HepG2 (cell line): ENCODE measurements at regions not wholly inside any gene's neighbourhood (a gene's known extent, or its start where the extent isn't known, plus 50 kb on each side); places are given as distances from the start of the nearest gene placed in this dataset.

Source experiments
- ATAC-seq: fragments of 200-7000 bp; cut with Tn5 transposase; 3 replicates; pipeline ENCODE4 v1.9.1; 2020; ENCODE audit warnings: mild to moderate bottlenecking, moderate library complexity
- BruUV-seq: library from RNA; stranded (reverse); fragments of 400-500 nt; replicated peaks from 2 replicates; lab custom pipeline; 2021; lab: Mats Ljungman, UMichigan
- CTCF ChIA-PET: fragments of 300-600 bp; formaldehyde crosslinking; extraction: SDS; loops from one replicate; lab custom pipeline; 2021; ENCODE audit warnings: low total read pairs, inconsistent platforms, low intra/inter-chr PET ratio; lab: Yijun Ruan, JAX
- POLR2A ChIA-PET: fragments of 350-600 bp; sonication (Branson Sonifier 250); formaldehyde crosslinking; loops from one replicate; lab custom pipeline; 2020; ENCODE audit warnings: antibody characterized with exemption, inconsistent platforms; lab: Yijun Ruan, JAX
- DNase-seq: peaks from one replicate; pipeline ENCODE4 v3.0.0-alpha.2; 2015; ENCODE audit warnings: low spot score
- FAIRE-seq: peaks from 3 replicates; lab custom pipeline; 2011; peaks lifted over from hg19 to GRCh38; lab: Jason Lieb, UNC
- H2AFZ ChIP-seq: one replicate; pipeline ENCODE4 v1.6.1; 2011; ENCODE audit warnings: low read length, inconsistent platforms
- H3K27ac ChIP-seq: fragments of 300-600 bp; 3 replicates; pipeline ENCODE4 v1.8.0; 2011; ENCODE audit warnings: mixed run types, mild to moderate bottlenecking, mixed read lengths, low read length, inconsistent platforms; ENCODE audit not compliant: insufficient read depth; ENCODE audit errors: extremely low read length
- H3K27me3 ChIP-seq, 2 experiments: fragments of 200-600 bp in 1 of 2; 2 replicates in 1 of 2; 3 replicates in 1 of 2; pipeline versions ENCODE4 v1.6.0 to v1.8.0; 2011; ENCODE audit warnings: low read length in 2 of 2, mild to moderate bottlenecking in 2 of 2, moderate library complexity in 2 of 2, inconsistent platforms in 1 of 2; ENCODE audit not compliant: insufficient read depth in 2 of 2, control insufficient read depth in 1 of 2
- H3K36me3 ChIP-seq, 2 experiments: fragments of 200-600 bp in 1 of 2; replicated peaks in 1 of 2; 2 replicates in 1 of 2; 3 replicates in 1 of 2; pipeline versions ENCODE4 v1.5.1 to v1.8.0; 2011; ENCODE audit warnings: low read length in 2 of 2, inconsistent platforms in 1 of 2; ENCODE audit not compliant: insufficient read depth in 2 of 2, control insufficient read depth in 1 of 2
- H3K4me1 ChIP-seq: 2 replicates; pipeline ENCODE4 v1.5.1; 2012; ENCODE audit warnings: low read length, inconsistent platforms; ENCODE audit not compliant: insufficient read depth
- H3K4me2 ChIP-seq: 2 replicates; pipeline ENCODE4 v1.6.0; 2011; ENCODE audit warnings: low read depth, low read length, inconsistent platforms
- H3K4me3 ChIP-seq, 3 experiments: fragments of 200-600 bp in 1 of 3; sonication (generic), shearing (Covaris generic) in 1 of 3; replicated peaks in 1 of 3; 2 replicates each; pipeline ENCODE4 v1.5.1; 2011 to 2016; ENCODE audit warnings: low read length in 3 of 3, inconsistent platforms in 2 of 3, low read depth in 2 of 3, mild to moderate bottlenecking in 2 of 3, control low read depth in 1 of 3, mixed read lengths in 1 of 3; ENCODE audit not compliant: insufficient read depth in 1 of 3
- H3K79me2 ChIP-seq: one replicate; pipeline ENCODE4 v1.6.1; 2011; ENCODE audit warnings: low read length, inconsistent platforms; ENCODE audit not compliant: insufficient read depth
- H3K9ac ChIP-seq: 2 replicates; pipeline ENCODE4 v1.6.0; 2011; ENCODE audit warnings: mild to moderate bottlenecking, low read depth, low read length, inconsistent platforms; ENCODE audit not compliant: insufficient read depth
- H3K9me3 ChIP-seq: 2 replicates; pipeline ENCODE4 v1.5.1; 2012; ENCODE audit warnings: mild to moderate bottlenecking, low read length
- H4K20me1 ChIP-seq: 2 replicates; pipeline ENCODE4 v1.6.0; 2011; ENCODE audit warnings: inconsistent platforms, mild to moderate bottlenecking, low read length, moderate library complexity; ENCODE audit not compliant: insufficient read depth
- MED8 ChIP-seq: sonication (generic); formaldehyde crosslinking; IDR thresholded peaks from 2 replicates; pipeline ENCODE4 v1.8.1; 2023; ENCODE audit warnings: mild to moderate bottlenecking, missing genetic modification reagents; ENCODE audit not compliant: insufficient replicate concordance
- THYN1 ChIP-seq: sonication (generic); formaldehyde crosslinking; IDR thresholded peaks from 2 replicates; pipeline ENCODE4 v1.8.1; 2023; ENCODE audit warnings: low read depth, mild to moderate bottlenecking, moderate library complexity, missing genetic modification reagents, borderline replicate concordance
- ZNF296 ChIP-seq: sonication (generic); formaldehyde crosslinking; conservative IDR thresholded peaks from 2 replicates; pipeline ENCODE4 v1.5.0; 2020; ENCODE audit warnings: mild to moderate bottlenecking, missing genetic modification reagents
- WGBS: methylation state at CpG from one replicate; pipeline ENCODE4 v1.1.6; 2017; ENCODE audit warnings: low lambda C conversion rate; 5-methylcytosine and 5-hydroxymethylcytosine counted together
- in situ Hi-C: cut with HindIII; loops from 2 replicates; pipeline ENCODE4 v1.10.0; 2017; ENCODE audit warnings: low pct_unique_long_range_greater_than_20kb; ENCODE audit not compliant: extremely low pct_ligation_motif_present
- intact Hi-C: fragments of 100-400 bp; cut with micrococcal nuclease; formaldehyde crosslinking; loops from one replicate; pipeline ENCODE4 v1.10.0; 2022; ENCODE audit not compliant: unreplicated experiment
- TF ChIP-seq, protein P1 (sequence below): IDR thresholded peaks from 2 replicates; pipeline ENCODE4 v1.6.1; 2018; ENCODE audit warnings: missing genetic modification reagents
- TF ChIP-seq, protein P2 (sequence below): sonication (generic); formaldehyde crosslinking; IDR thresholded peaks from 2 replicates; pipeline ENCODE4 v1.4.0; 2020; ENCODE audit warnings: missing genetic modification reagents

DNA sequence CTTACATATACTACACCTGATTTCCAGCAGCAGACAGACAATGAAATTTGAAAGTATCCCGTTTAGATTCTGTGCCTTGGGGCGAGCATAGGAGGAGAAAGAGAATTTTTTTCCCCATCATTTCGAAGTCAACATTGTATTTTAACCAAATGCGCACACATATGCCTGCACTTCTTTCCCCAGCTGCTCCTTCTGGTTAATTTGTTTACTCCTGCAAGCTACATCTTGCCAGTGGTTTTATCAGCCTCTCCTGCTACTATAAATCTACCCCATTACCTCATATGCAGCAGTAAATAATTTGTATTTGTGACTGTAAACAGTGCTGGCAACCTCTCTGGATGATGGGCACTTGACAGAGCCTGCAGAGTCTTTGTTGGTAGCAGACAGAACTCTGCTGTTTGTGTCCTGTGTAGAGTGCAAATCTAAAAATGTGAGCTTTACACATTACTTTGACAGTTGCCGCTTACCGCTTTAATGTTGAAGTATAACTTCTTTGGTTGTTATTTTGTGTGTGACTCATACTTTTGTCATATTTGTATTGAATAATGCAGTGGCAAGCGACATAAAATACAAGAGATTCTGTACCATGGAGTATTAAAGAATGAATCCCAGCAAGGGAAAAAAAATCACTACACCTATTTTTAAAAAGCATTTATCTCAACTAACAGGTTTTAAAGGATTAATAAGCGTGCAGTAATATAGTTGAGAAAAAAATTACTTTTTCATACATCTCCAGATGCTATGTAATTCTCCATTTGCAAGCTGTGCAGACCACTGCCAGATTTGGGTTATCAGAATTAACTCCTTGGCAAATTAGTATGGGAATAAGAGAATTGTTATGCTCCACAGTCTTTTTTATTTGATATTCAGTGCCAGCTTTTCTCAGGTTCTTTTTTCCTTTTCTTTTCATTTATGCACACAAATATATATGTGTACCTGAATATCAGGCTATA lies 536.8 kb downstream of the XIRP2 start:
- TF ChIP-seq, protein P1, sequence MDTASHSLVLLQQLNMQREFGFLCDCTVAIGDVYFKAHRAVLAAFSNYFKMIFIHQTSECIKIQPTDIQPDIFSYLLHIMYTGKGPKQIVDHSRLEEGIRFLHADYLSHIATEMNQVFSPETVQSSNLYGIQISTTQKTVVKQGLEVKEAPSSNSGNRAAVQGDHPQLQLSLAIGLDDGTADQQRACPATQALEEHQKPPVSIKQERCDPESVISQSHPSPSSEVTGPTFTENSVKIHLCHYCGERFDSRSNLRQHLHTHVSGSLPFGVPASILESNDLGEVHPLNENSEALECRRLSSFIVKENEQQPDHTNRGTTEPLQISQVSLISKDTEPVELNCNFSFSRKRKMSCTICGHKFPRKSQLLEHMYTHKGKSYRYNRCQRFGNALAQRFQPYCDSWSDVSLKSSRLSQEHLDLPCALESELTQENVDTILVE = no peak
- TF ChIP-seq THYN1 (no peak), MED8 (CRISPR knock-in tag) (no peak), ZNF296 (CRISPR knock-in tag) (no peak)
- TF ChIP-seq, protein P2, sequence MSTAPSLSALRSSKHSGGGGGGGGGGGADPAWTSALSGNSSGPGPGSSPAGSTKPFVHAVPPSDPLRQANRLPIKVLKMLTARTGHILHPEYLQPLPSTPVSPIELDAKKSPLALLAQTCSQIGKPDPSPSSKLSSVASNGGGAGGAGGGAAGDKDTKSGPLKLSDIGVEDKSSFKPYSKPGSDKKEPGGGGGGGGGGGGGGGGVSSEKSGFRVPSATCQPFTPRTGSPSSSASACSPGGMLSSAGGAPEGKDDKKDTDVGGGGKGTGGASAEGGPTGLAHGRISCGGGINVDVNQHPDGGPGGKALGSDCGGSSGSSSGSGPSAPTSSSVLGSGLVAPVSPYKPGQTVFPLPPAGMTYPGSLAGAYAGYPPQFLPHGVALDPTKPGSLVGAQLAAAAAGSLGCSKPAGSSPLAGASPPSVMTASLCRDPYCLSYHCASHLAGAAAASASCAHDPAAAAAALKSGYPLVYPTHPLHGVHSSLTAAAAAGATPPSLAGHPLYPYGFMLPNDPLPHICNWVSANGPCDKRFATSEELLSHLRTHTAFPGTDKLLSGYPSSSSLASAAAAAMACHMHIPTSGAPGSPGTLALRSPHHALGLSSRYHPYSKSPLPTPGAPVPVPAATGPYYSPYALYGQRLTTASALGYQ = no peak
- TF ChIP-seq, all 625 proteins: peak for 0
- in situ Hi-C loops (no loop called here), intact Hi-C loops (no loop called here)
- H4K20me1 ChIP-seq = no peaks in the 10 kb centered on the region
- CTCF ChIA-PET = no interaction called here
- H3K4me1 ChIP-seq = no peaks in the 10 kb centered on the region
- no peaks in the 10 kb centered on the region for H3K9me3 ChIP-seq
- no peak overlapping the region for H3K27ac ChIP-seq
- H3K79me2 ChIP-seq = no peaks in the 10 kb centered on the region
- ATAC-seq (no peak), DNase-seq (no peak), FAIRE-seq (no peak)
- H2AFZ ChIP-seq = no peak overlapping the region
- no peak overlapping the region for H3K9ac ChIP-seq
- no peak overlapping the region for H3K4me3 ChIP-seq
- H3K36me3 ChIP-seq = no peaks in the 10 kb centered on the region
- no TSS peak for BruUV-seq
- POLR2A ChIA-PET = no interaction called here
- WGBS = 31% methylated on average over 8 of the region's 8 CpGs
- no peaks in the 10 kb centered on the region for H3K27me3 ChIP-seq
- H3K4me2 ChIP-seq = no peak overlapping the region
